GM12875 (cell line): ENCODE measurements at regions not wholly inside any gene's neighbourhood (a gene's known extent, or its start where the extent isn't known, plus 50 kb on each side); places are given as distances from the start of the nearest gene placed in this dataset.

Experiments used
- H3K4me3 ChIP-seq: one replicate; pipeline ENCODE4 v1.5.1; 2011; ENCODE audit warnings: low read depth, low read length, control low read depth
- TF ChIP-seq, protein P1 (sequence below): IDR thresholded peaks from 2 replicates; pipeline ENCODE4 v1.5.1; 2011; ENCODE audit warnings: low read depth, mild to moderate bottlenecking, control low read depth, inconsistent platforms, low read length, moderate library complexity, borderline replicate concordance; ENCODE audit not compliant: insufficient read depth

GRCh38 chr14:87156878-87157277 lies 836.1 kb downstream of the GALC start:
- TF ChIP-seq, protein P1, sequence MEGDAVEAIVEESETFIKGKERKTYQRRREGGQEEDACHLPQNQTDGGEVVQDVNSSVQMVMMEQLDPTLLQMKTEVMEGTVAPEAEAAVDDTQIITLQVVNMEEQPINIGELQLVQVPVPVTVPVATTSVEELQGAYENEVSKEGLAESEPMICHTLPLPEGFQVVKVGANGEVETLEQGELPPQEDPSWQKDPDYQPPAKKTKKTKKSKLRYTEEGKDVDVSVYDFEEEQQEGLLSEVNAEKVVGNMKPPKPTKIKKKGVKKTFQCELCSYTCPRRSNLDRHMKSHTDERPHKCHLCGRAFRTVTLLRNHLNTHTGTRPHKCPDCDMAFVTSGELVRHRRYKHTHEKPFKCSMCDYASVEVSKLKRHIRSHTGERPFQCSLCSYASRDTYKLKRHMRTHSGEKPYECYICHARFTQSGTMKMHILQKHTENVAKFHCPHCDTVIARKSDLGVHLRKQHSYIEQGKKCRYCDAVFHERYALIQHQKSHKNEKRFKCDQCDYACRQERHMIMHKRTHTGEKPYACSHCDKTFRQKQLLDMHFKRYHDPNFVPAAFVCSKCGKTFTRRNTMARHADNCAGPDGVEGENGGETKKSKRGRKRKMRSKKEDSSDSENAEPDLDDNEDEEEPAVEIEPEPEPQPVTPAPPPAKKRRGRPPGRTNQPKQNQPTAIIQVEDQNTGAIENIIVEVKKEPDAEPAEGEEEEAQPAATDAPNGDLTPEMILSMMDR, result no peak
- no peak overlapping the region for H3K4me3 ChIP-seq

DNA sequence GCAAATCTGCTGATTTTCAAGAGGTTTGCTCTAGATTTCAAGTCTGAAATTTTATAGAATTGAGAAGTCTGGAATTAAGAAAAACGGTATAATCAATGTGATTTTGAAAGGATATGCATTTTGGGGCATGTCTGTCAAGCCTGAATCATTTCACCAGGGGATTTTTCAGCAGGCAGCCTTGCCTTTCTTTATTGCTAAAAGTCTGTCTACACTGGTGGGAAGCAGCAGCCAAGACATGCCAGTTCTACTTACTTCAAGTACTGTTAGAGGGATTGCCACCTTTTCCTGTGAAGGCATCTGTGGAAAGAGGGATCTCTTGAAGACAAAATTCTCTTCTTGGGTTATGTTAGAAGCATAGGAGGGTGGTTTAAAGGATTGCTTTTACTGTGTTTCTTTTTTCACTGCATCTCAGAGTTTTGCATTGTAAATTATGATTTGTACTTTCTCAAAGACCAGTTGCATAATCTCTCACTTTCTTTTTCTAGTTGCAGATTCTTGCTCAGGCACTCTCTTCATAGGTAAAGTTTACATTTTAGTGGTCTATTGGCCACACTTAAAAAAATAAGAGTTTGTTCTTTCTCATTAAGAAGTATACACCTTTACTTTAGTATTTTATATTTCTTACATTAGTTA lies 837.0 kb downstream of the GALC start:
- no peak overlapping the region for H3K4me3 ChIP-seq
- TF ChIP-seq, protein P1, result no peak

DNA sequence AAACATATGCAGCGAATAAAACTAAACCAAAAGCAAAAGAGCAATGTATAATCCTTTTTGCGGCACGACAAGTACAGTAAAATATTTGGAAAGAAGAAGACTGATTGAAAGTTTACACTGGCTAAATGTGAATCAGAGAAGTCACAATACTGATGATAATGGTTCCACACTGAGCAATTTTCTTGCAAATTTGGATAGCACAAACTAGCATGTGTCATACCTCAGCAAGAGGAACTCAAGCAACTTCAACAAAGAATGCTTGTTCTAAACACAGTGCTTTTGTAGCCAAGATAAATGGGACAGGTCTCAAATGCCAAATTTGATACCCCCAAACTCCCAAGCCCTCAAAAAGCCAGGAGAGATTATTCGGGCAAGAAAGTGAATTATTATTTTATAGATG lies 839.1 kb downstream of the GALC start:
- TF ChIP-seq, protein P1, result no peak
- H3K4me3 ChIP-seq, result no peak overlapping the region

DNA sequence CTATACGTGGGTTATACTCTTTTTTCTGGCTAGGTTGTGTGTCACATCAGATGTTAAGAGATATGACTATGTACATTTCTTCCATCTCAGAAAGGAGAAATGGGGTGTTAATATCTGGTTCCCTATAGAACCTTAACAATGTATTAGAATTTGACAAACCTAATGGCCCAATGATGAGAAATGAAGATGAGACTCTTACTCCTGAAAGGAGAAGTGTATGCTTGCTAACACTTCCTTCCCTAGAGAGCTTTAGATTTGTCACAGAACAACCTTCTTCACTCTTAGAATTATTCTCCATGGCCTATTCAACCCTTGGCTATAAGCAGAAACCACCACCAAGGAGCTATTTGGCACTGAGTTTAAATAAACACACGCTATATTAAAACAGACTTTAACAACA lies 839.6 kb downstream of the GALC start:
- TF ChIP-seq, protein P1, result no peak
- no peak overlapping the region for H3K4me3 ChIP-seq

- TF ChIP-seq, protein P1, result no peak
- H3K4me3 ChIP-seq, result no peak overlapping the region
Observed at GRCh38 chr14:87152693-87153092, 840.3 kb downstream of the GALC start.

GRCh38 chr14:87149583-87150354 lies 843.2 kb downstream of the GALC start:
- no peak overlapping the region for H3K4me3 ChIP-seq
- TF ChIP-seq, protein P1, result no peak

DNA sequence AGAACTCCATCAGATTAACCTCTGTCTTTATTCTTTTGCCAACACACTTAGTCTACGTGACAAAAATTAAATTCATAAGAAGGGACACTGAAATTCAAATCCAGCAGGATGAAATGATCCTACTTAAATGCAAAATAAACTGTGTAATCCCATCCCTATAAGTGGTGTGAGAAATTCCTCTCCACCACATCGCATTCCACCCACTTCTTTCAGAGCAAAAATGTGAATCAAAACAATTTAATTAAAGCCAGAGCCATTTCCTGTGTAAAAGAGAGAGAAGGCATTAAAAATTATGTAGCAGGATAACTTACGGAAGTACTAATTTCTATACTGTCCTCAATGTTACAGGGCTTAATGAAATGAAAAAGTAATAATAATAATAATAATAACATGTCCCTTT lies 844.3 kb downstream of the GALC start:
- H3K4me3 ChIP-seq, result no peak overlapping the region
- TF ChIP-seq, protein P1, result no peak
